D721Med (cell line): ENCODE measurements at regions not wholly inside any gene's neighbourhood (a gene's known extent, or its start where the extent isn't known, plus 50 kb on each side); places are given as distances from the start of the nearest gene placed in this dataset.
A peak's percentile ranks its signal among the peaks of the same experiment; 100 is the strongest.

Experiments used
- DNase-seq: peaks from one replicate; pipeline ENCODE4 v3.0.0; 2011; ENCODE audit warnings: low spot score; ENCODE audit not compliant: insufficient read length
- FAIRE-seq: peaks from 2 replicates; lab custom pipeline; 2011; peaks lifted over from hg19 to GRCh38; lab: Jason Lieb, UNC
- TF ChIP-seq, protein P1 (sequence below): IDR thresholded peaks from 2 replicates; pipeline ENCODE4 v1.5.1; 2012; ENCODE audit warnings: mild to moderate bottlenecking, control low read depth; ENCODE audit not compliant: insufficient read depth; ENCODE audit errors: missing control alignments

DNA sequence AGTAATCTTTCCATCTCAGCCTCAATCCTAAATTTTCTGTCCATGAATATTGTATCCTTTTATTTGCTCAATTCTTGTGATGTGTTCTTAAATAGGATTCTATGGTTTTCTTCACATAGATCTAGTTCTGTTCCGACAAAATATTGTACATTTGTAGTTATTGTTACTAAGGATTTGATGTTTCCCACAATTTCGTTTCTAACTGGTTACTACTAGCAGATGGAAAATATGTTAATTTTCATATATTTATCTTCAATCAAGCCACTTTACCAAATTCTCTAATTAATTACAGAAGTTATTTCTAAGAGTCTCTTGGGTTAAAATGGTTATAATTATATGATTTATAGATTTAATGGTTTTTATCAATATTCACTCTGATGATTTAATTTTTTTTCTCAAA lies 60.3 kb downstream of the SEC61B start:
- FAIRE-seq, result no peak
- TF ChIP-seq, protein P1, sequence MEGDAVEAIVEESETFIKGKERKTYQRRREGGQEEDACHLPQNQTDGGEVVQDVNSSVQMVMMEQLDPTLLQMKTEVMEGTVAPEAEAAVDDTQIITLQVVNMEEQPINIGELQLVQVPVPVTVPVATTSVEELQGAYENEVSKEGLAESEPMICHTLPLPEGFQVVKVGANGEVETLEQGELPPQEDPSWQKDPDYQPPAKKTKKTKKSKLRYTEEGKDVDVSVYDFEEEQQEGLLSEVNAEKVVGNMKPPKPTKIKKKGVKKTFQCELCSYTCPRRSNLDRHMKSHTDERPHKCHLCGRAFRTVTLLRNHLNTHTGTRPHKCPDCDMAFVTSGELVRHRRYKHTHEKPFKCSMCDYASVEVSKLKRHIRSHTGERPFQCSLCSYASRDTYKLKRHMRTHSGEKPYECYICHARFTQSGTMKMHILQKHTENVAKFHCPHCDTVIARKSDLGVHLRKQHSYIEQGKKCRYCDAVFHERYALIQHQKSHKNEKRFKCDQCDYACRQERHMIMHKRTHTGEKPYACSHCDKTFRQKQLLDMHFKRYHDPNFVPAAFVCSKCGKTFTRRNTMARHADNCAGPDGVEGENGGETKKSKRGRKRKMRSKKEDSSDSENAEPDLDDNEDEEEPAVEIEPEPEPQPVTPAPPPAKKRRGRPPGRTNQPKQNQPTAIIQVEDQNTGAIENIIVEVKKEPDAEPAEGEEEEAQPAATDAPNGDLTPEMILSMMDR, result no peak
- no peak for DNase-seq

- TF ChIP-seq, protein P1, result no peak
- FAIRE-seq (no peak), DNase-seq (no peak)
Observed at GRCh38 chr9:99285965-99286364, 63.9 kb downstream of the SEC61B start.

DNA sequence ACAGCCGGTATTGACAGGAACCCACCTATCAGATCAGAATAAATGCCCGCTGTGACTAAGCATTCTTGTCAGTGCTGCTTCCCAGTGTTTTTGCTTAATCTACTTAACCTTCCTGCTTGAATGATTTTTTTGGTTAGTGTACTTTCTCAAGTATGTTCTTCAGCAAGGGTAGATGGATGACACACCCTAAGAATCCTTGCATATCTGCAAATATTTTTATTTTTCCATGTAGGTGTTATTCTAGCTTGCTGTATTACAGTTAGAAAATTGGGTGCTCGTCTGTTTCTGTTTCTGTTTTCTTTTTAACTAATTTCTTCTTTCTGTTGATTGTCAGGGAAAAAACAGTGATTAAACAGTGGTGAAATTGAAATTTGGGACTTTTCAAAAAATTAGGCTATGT lies 64.5 kb downstream of the SEC61B start:
- FAIRE-seq, result no peak
- TF ChIP-seq, protein P1, result no peak
- DNase-seq, result no peak

DNA sequence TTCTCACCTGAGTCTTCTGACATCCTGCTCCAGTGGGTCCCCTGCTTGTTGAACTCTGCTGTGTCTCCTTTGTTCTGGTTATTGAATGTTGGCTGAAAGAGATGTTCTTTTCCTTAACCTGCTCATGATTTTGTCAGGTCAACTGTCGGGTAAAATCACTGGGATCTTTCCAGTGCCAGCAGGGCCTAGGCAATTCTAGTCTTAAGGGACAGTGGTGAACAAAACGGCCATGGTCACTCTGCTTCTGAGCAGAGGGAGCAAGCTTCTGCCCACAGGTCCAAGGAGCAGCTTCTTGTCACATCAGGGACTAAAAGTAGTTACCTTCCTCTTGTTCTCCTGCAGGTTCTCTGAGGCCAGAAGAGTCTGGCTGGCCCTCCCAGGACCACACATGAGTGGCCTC lies 65.6 kb downstream of the SEC61B start:
- no peak for FAIRE-seq

GRCh38 chr9:99288830-99289229 lies 66.7 kb downstream of the SEC61B start:
- DNase-seq, result no peak
- TF ChIP-seq, protein P1, result no peak
- FAIRE-seq, result no peak

More for the DNA sequence above, 65.6 kb downstream of the SEC61B start:
- no peak for DNase-seq
- TF ChIP-seq, protein P1, result no peak

DNA sequence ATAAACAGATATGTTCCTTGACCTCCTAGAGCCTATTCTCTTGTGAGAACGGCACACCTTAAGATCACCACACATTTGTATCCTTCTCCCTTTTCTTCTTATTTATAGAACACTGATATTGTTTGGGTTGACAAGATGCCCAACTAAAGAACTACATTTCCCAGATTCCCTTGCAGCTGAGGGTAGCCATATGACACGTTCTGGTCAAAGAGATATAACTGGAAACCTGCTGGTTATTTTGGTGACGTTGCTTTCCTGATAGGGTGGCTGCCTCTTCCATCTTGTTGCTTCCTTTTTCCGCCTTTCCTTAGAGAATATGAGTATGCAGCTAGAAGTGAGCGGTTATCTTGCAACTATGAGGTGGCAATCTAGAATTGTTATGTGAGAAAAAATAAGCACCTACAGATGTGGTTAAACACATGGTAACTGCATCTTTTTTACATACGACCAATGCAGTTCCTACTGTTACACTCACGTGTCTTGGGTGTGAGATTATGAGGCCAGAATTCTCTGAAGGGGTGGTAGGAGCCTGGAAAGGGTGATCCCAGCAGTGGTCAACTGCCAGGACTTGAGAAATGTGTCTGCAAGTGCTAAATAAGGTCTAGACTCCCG lies 72.9 kb downstream of the SEC61B start:
- TF ChIP-seq, protein P1, result no peak
- DNase-seq (no peak), FAIRE-seq (no peak)

- TF ChIP-seq, protein P1, result no peak
- peak; percentile 44 for DNase-seq
- no peak for FAIRE-seq
Observed at GRCh38 chr9:99296291-99296951, 74.3 kb downstream of the SEC61B start.
